ENCODE measurements at regions not wholly inside any gene's neighbourhood (a gene's known extent, or its start where the extent isn't known, plus 50 kb on each side); places are given as distances from the start of the nearest gene placed in this dataset.

GRCh38 chr11:71198141-71198822 is 54.1 kb downstream of the SHANK2 start (continued):
- TF ChIP-seq CHD7 (IDR thresholded peaks at IDR 0.05; ENCODE audit: insufficient replicate concordance, low read length) (no peak), RNF2 (IDR thresholded peaks at IDR 0.05; ENCODE audit: borderline replicate concordance, low read depth, low read length, missing control alignments, poor library complexity, severe bottlenecking) (no peak), KDM1A (IDR thresholded peaks at IDR 0.05; ENCODE audit: borderline replicate concordance, low read length) (no peak), RAD21 (IDR thresholded peaks at IDR 0.05 in 1 of 2, conservative IDR thresholded peaks at IDR 0.05 in 1 of 2; ENCODE audit: low read depth in 2 of 2, low read length in 2 of 2) (no peak), TAF1 (IDR thresholded peaks at IDR 0.05; ENCODE audit: low read depth, low read length) (no peak), POU5F1 (IDR thresholded peaks at IDR 0.05; ENCODE audit: low read depth, low read length) (no peak), MAFK (IDR thresholded peaks at IDR 0.05; ENCODE audit: low read depth, low read length) (no peak), CHD2 (IDR thresholded peaks at IDR 0.05; ENCODE audit: low read length) (no peak), SIN3A (conservative IDR thresholded peaks at IDR 0.05 in 1 of 2, IDR thresholded peaks at IDR 0.05 in 1 of 2; ENCODE audit: low read depth in 1 of 2, low read length in 2 of 2) (no peak)
- TF ChIP-seq, protein P1, sequence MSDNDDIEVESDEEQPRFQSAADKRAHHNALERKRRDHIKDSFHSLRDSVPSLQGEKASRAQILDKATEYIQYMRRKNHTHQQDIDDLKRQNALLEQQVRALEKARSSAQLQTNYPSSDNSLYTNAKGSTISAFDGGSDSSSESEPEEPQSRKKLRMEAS (IDR thresholded peaks at IDR 0.05), result no peak

All from H1 (cell line).